Keratinocyte (primary cell): ENCODE measurements at regions not wholly inside any gene's neighbourhood (a gene's known extent, or its start where the extent isn't known, plus 50 kb on each side); places are given as distances from the start of the nearest gene placed in this dataset.

Experiments
- CTCF ChIP-seq, 3 experiments: IDR thresholded peaks in 1 of 3; conservative IDR thresholded peaks in 1 of 3; optimal IDR thresholded peaks in 1 of 3; 2 replicates in 2 of 3; 3 replicates in 1 of 3; pipeline versions ENCODE3 to v1.5.1; 2011; ENCODE audit warnings: low read length in 3 of 3, mild to moderate bottlenecking in 3 of 3, moderate library complexity in 2 of 3, control low read depth in 1 of 3, inconsistent platforms in 1 of 3; ENCODE audit not compliant: insufficient read depth in 2 of 3; ENCODE audit errors: extremely low read depth in 1 of 3
- EZH2 ChIP-seq: IDR thresholded peaks from one replicate; pipeline ENCODE4 v1.6.1; 2012; ENCODE audit warnings: inconsistent platforms, mild to moderate bottlenecking, low read length, moderate library complexity

- TF ChIP-seq CTCF (optimal IDR thresholded peaks at IDR 0.05 in 1 of 3, IDR thresholded peaks at IDR 0.05 in 1 of 3, conservative IDR thresholded peaks at IDR 0.05 in 1 of 3; ENCODE audit: extremely low read depth in 1 of 3, insufficient read depth in 2 of 3, low read length in 3 of 3) (no peak), EZH2 (no peak)
Measured at GRCh38 chr15:31465083-31465955, 138.7 kb downstream of the KLF13 start.
